ENCODE measurements at regions not wholly inside any gene's neighbourhood (a gene's known extent, or its start where the extent isn't known, plus 50 kb on each side); places are given as distances from the start of the nearest gene placed in this dataset.

DNA sequence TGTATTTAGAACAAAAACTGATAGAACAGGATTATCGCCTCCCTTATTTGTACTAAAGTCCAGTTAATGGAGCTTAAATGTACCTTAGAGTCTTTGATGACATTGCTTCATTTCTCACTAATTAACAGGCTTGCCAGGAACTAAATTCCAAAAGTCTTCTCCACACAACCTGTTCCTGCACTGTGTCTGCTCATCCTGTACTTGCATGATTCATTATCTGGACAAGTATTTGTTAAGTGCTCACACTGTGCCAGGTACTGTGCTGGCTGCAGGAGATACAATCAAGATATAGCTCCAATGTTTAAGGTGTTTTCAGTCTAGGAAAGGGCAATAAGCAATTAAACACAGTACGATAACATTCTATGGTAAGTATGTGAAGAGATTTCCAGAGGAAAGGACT lies 485.9 kb upstream of the TENM4 start:
- TF ChIP-seq, protein P1, sequence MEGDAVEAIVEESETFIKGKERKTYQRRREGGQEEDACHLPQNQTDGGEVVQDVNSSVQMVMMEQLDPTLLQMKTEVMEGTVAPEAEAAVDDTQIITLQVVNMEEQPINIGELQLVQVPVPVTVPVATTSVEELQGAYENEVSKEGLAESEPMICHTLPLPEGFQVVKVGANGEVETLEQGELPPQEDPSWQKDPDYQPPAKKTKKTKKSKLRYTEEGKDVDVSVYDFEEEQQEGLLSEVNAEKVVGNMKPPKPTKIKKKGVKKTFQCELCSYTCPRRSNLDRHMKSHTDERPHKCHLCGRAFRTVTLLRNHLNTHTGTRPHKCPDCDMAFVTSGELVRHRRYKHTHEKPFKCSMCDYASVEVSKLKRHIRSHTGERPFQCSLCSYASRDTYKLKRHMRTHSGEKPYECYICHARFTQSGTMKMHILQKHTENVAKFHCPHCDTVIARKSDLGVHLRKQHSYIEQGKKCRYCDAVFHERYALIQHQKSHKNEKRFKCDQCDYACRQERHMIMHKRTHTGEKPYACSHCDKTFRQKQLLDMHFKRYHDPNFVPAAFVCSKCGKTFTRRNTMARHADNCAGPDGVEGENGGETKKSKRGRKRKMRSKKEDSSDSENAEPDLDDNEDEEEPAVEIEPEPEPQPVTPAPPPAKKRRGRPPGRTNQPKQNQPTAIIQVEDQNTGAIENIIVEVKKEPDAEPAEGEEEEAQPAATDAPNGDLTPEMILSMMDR (IDR thresholded peaks at IDR 0.05; ENCODE audit: insufficient read depth, missing control alignments) = no peak
- FAIRE-seq (no peak), DNase-seq (ENCODE audit: insufficient read length, low spot score) (no peak)

DNA sequence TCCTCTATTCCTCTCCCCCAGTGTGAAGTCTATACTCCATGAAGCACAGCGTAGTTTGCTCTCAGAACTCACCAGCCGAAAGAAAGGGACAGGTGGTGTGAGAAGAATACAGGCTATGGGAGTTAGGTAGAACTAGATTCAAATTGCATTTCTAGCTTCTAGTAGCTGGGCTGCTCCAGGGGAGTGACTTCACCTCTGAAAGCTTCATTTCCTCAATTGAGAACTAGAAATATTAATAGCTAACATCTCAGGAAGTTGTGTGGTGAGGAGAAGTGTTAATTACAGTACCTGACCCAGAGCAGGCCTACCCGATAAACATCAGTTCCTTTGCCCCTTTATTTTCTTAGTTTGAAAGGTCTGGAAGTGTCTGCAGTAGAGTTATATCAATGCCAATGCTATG lies 484.7 kb upstream of the TENM4 start:
- TF ChIP-seq, protein P1 (IDR thresholded peaks at IDR 0.05; ENCODE audit: insufficient read depth, missing control alignments) = no peak
- DNase-seq (ENCODE audit: insufficient read length, low spot score) (no peak), FAIRE-seq (no peak)

DNA sequence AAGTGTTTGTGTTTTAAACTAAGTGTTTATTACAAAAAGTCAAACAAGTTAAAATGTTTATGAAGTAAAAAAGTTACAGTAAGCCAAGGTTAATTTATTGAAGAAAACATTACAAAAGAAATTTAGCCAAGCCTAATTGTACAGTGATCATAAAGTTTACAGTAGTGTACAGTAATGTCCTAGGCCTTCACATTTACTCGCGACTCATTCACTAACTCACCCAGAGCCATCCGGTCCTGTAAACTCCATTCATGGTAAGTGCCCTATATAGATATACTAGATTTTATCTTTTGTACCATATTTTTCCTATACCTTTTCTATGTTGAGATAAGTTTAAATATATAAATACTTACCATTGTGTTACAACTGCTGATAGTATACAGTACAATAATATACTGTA lies 481.8 kb upstream of the TENM4 start:
- no peak for FAIRE-seq
- DNase-seq (ENCODE audit: insufficient read length, low spot score) = no peak
- TF ChIP-seq, protein P1 (IDR thresholded peaks at IDR 0.05; ENCODE audit: insufficient read depth, missing control alignments) = no peak

DNA sequence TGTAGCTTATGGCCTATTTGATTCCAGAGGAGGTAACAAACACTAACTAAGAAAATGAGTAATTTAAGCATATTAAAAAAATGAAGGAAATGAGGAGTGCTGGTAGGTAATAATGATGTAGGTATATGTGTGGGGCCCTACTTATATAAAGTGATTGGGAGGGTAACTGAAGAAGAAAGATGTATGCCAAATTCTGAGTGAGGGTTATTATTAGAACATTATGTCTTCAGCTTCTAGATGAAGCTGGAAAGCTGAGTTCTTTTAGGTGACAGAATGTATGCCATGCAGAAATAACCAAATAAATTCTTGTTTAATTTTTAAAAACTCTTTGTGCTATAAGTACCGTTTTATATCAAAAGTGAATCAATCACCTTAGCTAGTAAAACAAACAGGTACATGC lies 479.6 kb upstream of the TENM4 start:
- no peak for FAIRE-seq

DNA sequence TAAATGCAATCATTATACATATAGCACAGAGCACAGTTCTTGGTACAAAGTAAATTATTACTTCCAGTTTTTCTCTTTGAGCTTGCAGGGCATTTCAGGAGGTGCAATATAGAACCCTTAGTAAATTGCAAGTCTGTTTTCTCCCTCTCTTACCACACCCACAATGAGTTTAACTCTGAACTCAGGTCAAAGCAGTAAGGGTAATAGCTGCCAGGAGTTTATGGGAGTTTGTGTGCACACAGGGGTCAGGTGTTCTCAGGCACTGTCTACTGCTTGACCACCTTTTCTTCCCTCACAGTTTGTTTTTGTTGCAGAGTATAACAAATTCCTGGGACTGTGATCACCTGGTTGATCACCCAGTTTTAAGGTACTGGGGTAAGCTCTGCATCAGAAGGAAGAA lies 478.5 kb upstream of the TENM4 start:
- FAIRE-seq (no peak), DNase-seq (ENCODE audit: insufficient read length, low spot score) (no peak)
- TF ChIP-seq, protein P1 (IDR thresholded peaks at IDR 0.05; ENCODE audit: insufficient read depth, missing control alignments) = no peak

More for the DNA sequence above, 479.6 kb upstream of the TENM4 start:
- TF ChIP-seq, protein P1 (IDR thresholded peaks at IDR 0.05; ENCODE audit: insufficient read depth, missing control alignments) = no peak
- no peak for DNase-seq (ENCODE audit: insufficient read length, low spot score)

DNA sequence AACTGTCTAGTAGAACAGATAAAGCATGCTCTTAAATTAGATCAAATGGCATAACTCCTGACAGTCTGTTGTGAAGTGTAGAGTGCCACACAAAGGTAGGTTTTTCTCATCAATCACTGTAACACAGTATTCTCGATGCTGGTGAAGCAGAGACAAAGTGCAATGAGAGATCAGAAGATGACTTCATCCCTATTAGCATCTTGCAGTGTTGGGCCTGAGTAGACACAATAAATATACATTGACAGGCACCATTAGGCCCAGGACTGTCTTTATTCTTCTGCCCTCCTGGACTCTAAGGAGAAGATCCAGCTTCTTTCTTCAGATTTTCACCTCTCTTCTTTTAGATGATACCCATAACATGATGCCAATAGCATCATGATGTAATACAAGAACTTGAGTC lies 478.0 kb upstream of the TENM4 start:
- FAIRE-seq (no peak), DNase-seq (ENCODE audit: insufficient read length, low spot score) (no peak)
- TF ChIP-seq, protein P1 (IDR thresholded peaks at IDR 0.05; ENCODE audit: insufficient read depth, missing control alignments) = no peak

DNA sequence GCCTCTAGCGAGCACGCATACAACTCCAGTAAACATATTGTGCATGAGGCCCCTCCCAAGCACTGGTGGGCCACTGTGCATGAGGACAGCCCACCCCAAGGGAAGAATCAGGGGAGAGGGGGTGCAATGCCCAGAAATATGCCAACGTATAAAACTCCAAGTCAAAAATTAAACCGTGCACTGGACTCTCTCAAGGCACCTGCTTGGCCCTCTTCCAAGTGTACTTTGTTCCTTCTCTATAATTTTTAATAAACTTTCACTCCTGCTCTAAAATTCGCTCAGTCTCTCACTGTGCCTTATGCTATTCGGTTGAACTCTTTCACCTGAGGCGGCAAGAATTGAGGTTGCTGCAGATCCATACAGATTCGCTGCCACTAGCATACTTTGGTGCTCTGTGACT lies 465.3 kb upstream of the TENM4 start:
- DNase-seq (ENCODE audit: insufficient read length, low spot score) (no peak), FAIRE-seq (no peak)
- TF ChIP-seq, protein P1 (IDR thresholded peaks at IDR 0.05; ENCODE audit: insufficient read depth, missing control alignments) = no peak
